AG04450 (cell line): ENCODE measurements at regions not wholly inside any gene's neighbourhood (a gene's known extent, or its start where the extent isn't known, plus 50 kb on each side); places are given as distances from the start of the nearest gene placed in this dataset.

Experiments
- CTCF ChIA-PET: fragments of 300-600, 350-600 bp; formaldehyde crosslinking; extraction: SDS; loops from one replicate; lab custom pipeline; 2022; ENCODE audit warnings: antibody characterized with exemption, inconsistent platforms; lab: Charles Lee
- POLR2A ChIA-PET: fragments of 350-600 bp; formaldehyde crosslinking; extraction: SDS; loops from one replicate; lab custom pipeline; 2021; ENCODE audit warnings: antibody characterized with exemption, inconsistent platforms; lab: Yijun Ruan, JAX
- DNase-seq: peaks from one replicate; pipeline ENCODE4 v3.0.0-alpha.2; 2011; ENCODE audit warnings: low read depth, low spot score
- H3K27ac ChIP-seq: one replicate; pipeline ENCODE4 v1.5.1; 2012; ENCODE audit warnings: low read depth, low read length, control low read depth
- H3K27me3 ChIP-seq: one replicate; pipeline ENCODE4 v1.6.0; 2012; ENCODE audit warnings: low read length; ENCODE audit not compliant: control insufficient read depth, insufficient read depth
- H3K4me3 ChIP-seq: 2 replicates; pipeline ENCODE4 v1.5.1; 2011; ENCODE audit warnings: mild to moderate bottlenecking, low read depth, low read length, control low read depth
- H3K9me3 ChIP-seq: 2 replicates; pipeline ENCODE4 v1.5.1; 2012; ENCODE audit warnings: low read length; ENCODE audit not compliant: control insufficient read depth, insufficient read depth
- CTCF ChIP-seq: IDR thresholded peaks from 2 replicates; pipeline ENCODE4 v1.5.1; 2011; ENCODE audit warnings: low read depth, low read length, control low read depth, inconsistent platforms

GRCh38 chr18:72452328-72452727 lies 91.8 kb downstream of the CBLN2 start:
- H3K27me3 ChIP-seq = no peaks in the 10 kb centered on the region
- no peak for DNase-seq
- CTCF ChIA-PET = no interaction called here
- H3K27ac ChIP-seq = no peak overlapping the region
- peaks cover 8% of the 10 kb centered on the region for H3K9me3 ChIP-seq
- TF ChIP-seq CTCF = no peak
- POLR2A ChIA-PET = no interaction called here
- no peak overlapping the region for H3K4me3 ChIP-seq

GRCh38 chr18:72444798-72445155 lies 99.4 kb downstream of the CBLN2 start:
- no peaks in the 10 kb centered on the region for H3K27me3 ChIP-seq
- POLR2A ChIA-PET = no interaction called here
- CTCF ChIA-PET = no interaction called here
- H3K4me3 ChIP-seq = no peak overlapping the region
- no peak overlapping the region for H3K27ac ChIP-seq
- no peak for TF ChIP-seq CTCF
- no peaks in the 10 kb centered on the region for H3K9me3 ChIP-seq
- DNase-seq = no peak

GRCh38 chr18:72444111-72444797 lies 99.9 kb downstream of the CBLN2 start:
- no peak for TF ChIP-seq CTCF
- H3K9me3 ChIP-seq = no peaks in the 10 kb centered on the region
- CTCF ChIA-PET = no interaction called here
- H3K27me3 ChIP-seq = no peaks in the 10 kb centered on the region
- no peak overlapping the region for H3K27ac ChIP-seq
- no peak overlapping the region for H3K4me3 ChIP-seq
- POLR2A ChIA-PET = no interaction called here
- DNase-seq = no peak

GRCh38 chr18:72436401-72436800 lies 107.7 kb downstream of the CBLN2 start:
- DNase-seq = no peak
- Histone ChIP-seq H3K9me3 (0 out of 2 replicates have a peak, but pooled peaks cover 2% of the 10 kb centered on the region), H3K27ac (no peak overlapping the region), H3K4me3 (no peak overlapping the region), H3K27me3 (no peaks in the 10 kb centered on the region)
- no peak for TF ChIP-seq CTCF
- POLR2A ChIA-PET = no interaction called here
- CTCF ChIA-PET = no interaction called here

GRCh38 chr18:72433756-72434155 lies 110.4 kb downstream of the CBLN2 start:
- ChIA-PET POLR2A (no interaction called here), CTCF (no interaction called here)
- Histone ChIP-seq H3K27ac (no peak overlapping the region), H3K27me3 (no peaks in the 10 kb centered on the region), H3K4me3 (no peak overlapping the region), H3K9me3 (peaks cover 13% of the 10 kb centered on the region; the same call in 1 of the 2 replicates)
- TF ChIP-seq CTCF = no peak
- no peak for DNase-seq
